NCI-H82 (cell line): ENCODE measurements at regions not wholly inside any gene's neighbourhood (a gene's known extent, or its start where the extent isn't known, plus 50 kb on each side); places are given as distances from the start of the nearest gene placed in this dataset.

Source experiments
- DNase-seq: peaks from one replicate; lab custom pipeline; 2025; lab: John Stamatoyannopoulos, UW

- DNase-seq = no peak
Measured at GRCh38 chr5:99122976-99123375, 194.2 kb upstream of the CHD1 start.

GRCh38 chr5:99119326-99119725, 190.5 kb upstream of the CHD1 start:
- no peak for DNase-seq

GRCh38 chr5:99116526-99116925, 187.7 kb upstream of the CHD1 start:
- no peak for DNase-seq

- DNase-seq = no peak
Measured at GRCh38 chr5:99109894-99110293, 181.1 kb upstream of the CHD1 start.

- DNase-seq = no peak
Measured at GRCh38 chr5:99105216-99105615, 176.4 kb upstream of the CHD1 start.

- peak; percentile 71 for DNase-seq
Measured at GRCh38 chr5:99104538-99105132, 175.8 kb upstream of the CHD1 start.

- DNase-seq = peak; percentile 58
Measured at GRCh38 chr5:99102073-99102697, 173.4 kb upstream of the CHD1 start.

- no peak for DNase-seq
Measured at GRCh38 chr5:99099691-99100090, 170.9 kb upstream of the CHD1 start.

- DNase-seq = no peak
Measured at GRCh38 chr5:99089822-99090549, 161.2 kb upstream of the CHD1 start.

- DNase-seq = no peak
Measured at GRCh38 chr5:99088309-99088708, 159.5 kb upstream of the CHD1 start.

GRCh38 chr5:99083197-99083596, 154.4 kb upstream of the CHD1 start:
- no peak for DNase-seq

- no peak for DNase-seq
Measured at GRCh38 chr5:99081711-99082110, 152.9 kb upstream of the CHD1 start.

GRCh38 chr5:99076723-99077640, 148.2 kb upstream of the CHD1 start:
- no peak for DNase-seq

GRCh38 chr5:99072846-99073245, 144.0 kb upstream of the CHD1 start:
- no peak for DNase-seq

GRCh38 chr5:99070822-99071221, 142.0 kb upstream of the CHD1 start:
- DNase-seq = peak; percentile 88

- DNase-seq = no peak
Measured at GRCh38 chr5:99070362-99070761, 141.6 kb upstream of the CHD1 start.

- no peak for DNase-seq
Measured at GRCh38 chr5:99068944-99069650, 140.3 kb upstream of the CHD1 start.

GRCh38 chr5:99063737-99064136, 134.9 kb upstream of the CHD1 start:
- DNase-seq = no peak

- no peak for DNase-seq
Measured at GRCh38 chr5:99061711-99062110, 132.9 kb upstream of the CHD1 start.

- DNase-seq = peak; percentile 79
Measured at GRCh38 chr5:99061299-99061698, 132.5 kb upstream of the CHD1 start.
